ENCODE measurements at regions not wholly inside any gene's neighbourhood (a gene's known extent, or its start where the extent isn't known, plus 50 kb on each side); places are given as distances from the start of the nearest gene placed in this dataset.

GRCh38 chr5:121138952-121139351 is 674.9 kb downstream of the PRR16 start:
- DNase-seq (ENCODE audit: low read depth): no peak
- TF ChIP-seq CTCF (conservative IDR thresholded peaks at IDR 0.05; ENCODE audit: low read depth, low read length): no peak
- H3K4me3 ChIP-seq (ENCODE audit: low read depth, low read length): no peak overlapping the region

GRCh38 chr5:121144764-121145163 is 680.7 kb downstream of the PRR16 start:
- DNase-seq (ENCODE audit: low read depth): peak; percentile 16
- no peak for TF ChIP-seq CTCF (conservative IDR thresholded peaks at IDR 0.05; ENCODE audit: low read depth, low read length)
- H3K4me3 ChIP-seq (ENCODE audit: low read depth, low read length): no peak overlapping the region

GRCh38 chr5:121151534-121151933 is 687.4 kb downstream of the PRR16 start:
- no peak overlapping the region for H3K4me3 ChIP-seq (ENCODE audit: low read depth, low read length)
- no peak for DNase-seq (ENCODE audit: low read depth)
- no peak for TF ChIP-seq CTCF (conservative IDR thresholded peaks at IDR 0.05; ENCODE audit: low read depth, low read length)

- TF ChIP-seq CTCF (conservative IDR thresholded peaks at IDR 0.05; ENCODE audit: low read depth, low read length): no peak
- no peak for DNase-seq (ENCODE audit: low read depth)
- H3K4me3 ChIP-seq (ENCODE audit: low read depth, low read length): no peak overlapping the region
Measured at GRCh38 chr5:121152411-121152810, 688.3 kb downstream of the PRR16 start.

GRCh38 chr5:121156565-121156964 is 692.5 kb downstream of the PRR16 start:
- DNase-seq (ENCODE audit: low read depth): no peak
- no peak overlapping the region for H3K4me3 ChIP-seq (ENCODE audit: low read depth, low read length)
- no peak for TF ChIP-seq CTCF (conservative IDR thresholded peaks at IDR 0.05; ENCODE audit: low read depth, low read length)

GRCh38 chr5:121158451-121158850 is 693.2 kb upstream of the FTMT start:
- H3K4me3 ChIP-seq (ENCODE audit: low read depth, low read length): no peak overlapping the region
- TF ChIP-seq CTCF (conservative IDR thresholded peaks at IDR 0.05; ENCODE audit: low read depth, low read length): no peak
- DNase-seq (ENCODE audit: low read depth): no peak

GRCh38 chr5:121160591-121160990 is 691.1 kb upstream of the FTMT start:
- no peak overlapping the region for H3K4me3 ChIP-seq (ENCODE audit: low read depth, low read length)
- no peak for TF ChIP-seq CTCF (conservative IDR thresholded peaks at IDR 0.05; ENCODE audit: low read depth, low read length)
- no peak for DNase-seq (ENCODE audit: low read depth)

Measured in choroid plexus epithelial cell (primary cell).